Prostate gland (tissue), 2 donors: ENCODE measurements at regions not wholly inside any gene's neighbourhood (a gene's known extent, or its start where the extent isn't known, plus 50 kb on each side); places are given as distances from the start of the nearest gene placed in this dataset.

ENCODE experiments used
- DNase-seq: peaks from one replicate; pipeline ENCODE4 v3.0.0-alpha.2; 2019; ENCODE audit warnings: low spot score
- H3K27ac ChIP-seq, 2 donors: fragments of 200-600 bp; sonication (generic); 2 replicates each; pipeline ENCODE4 v1.5.1; 2017 to 2019
- H3K27me3 ChIP-seq: fragments of 200-600 bp; sonication (generic); replicated peaks from 2 replicates; pipeline ENCODE4 v1.5.1; 2019; ENCODE audit not compliant: insufficient read depth
- H3K36me3 ChIP-seq, 2 donors: fragments of 200-600 bp; sonication (generic); 1 replicate in 1 of 2; 2 replicates in 1 of 2; pipeline versions ENCODE4 v1.5.1 to v1.8.1; 2017 to 2019
- H3K4me1 ChIP-seq: fragments of 200-600 bp; sonication (generic); replicated peaks from 2 replicates; pipeline ENCODE4 v1.5.1; 2019
- H3K4me3 ChIP-seq, 2 donors: fragments of 200-600 bp; sonication (generic); 2 replicates each; pipeline ENCODE4 v1.5.1; 2017 to 2019
- H3K9me3 ChIP-seq: fragments of 200-600 bp; sonication (generic); 2 replicates; pipeline ENCODE4 v1.5.1; 2017
- CTCF ChIP-seq, 4 experiments: fragments of 200-600 bp in 2 of 4; fragments of 450-650 bp in 2 of 4; sonication (generic) in 2 of 4; IDR thresholded peaks; 1 replicate in 3 of 4; 2 replicates in 1 of 4; pipeline ENCODE4 v1.5.1; 2016 to 2019; ENCODE audit warnings: antibody characterized with exemption in 4 of 4, mild to moderate bottlenecking in 2 of 4, moderate library complexity in 2 of 4
- POLR2A ChIP-seq: fragments of 450-650 bp; IDR thresholded peaks from one replicate; pipeline ENCODE4 v1.6.1; 2016; ENCODE audit warnings: antibody characterized with exemption, mild to moderate bottlenecking
- POLR2AphosphoS5 ChIP-seq: sonication (generic); formaldehyde crosslinking; IDR thresholded peaks from one replicate; pipeline ENCODE4 v1.6.1; 2017; ENCODE audit warnings: antibody characterized with exemption
- WGBS: methylation state at CpG from one replicate; pipeline ENCODE4 v1.1.5; 2018; 5-methylcytosine and 5-hydroxymethylcytosine counted together
- intact Hi-C: fragments of 100-400 bp; cut with DNase I; formaldehyde crosslinking; loops from one replicate; pipeline ENCODE4 v1.14.2; 2022

- intact Hi-C loops: no loop called here
- Histone ChIP-seq H3K4me3 (no peak overlapping the region), H3K9me3 (no peaks in the 10 kb centered on the region), H3K36me3 (no peaks in the 10 kb centered on the region), H3K27me3 (no peaks in the 10 kb centered on the region), H3K27ac (no peak overlapping the region), H3K4me1 (no peaks in the 10 kb centered on the region)
- no peak for DNase-seq
- WGBS: 80% methylated on average over 2 of the region's 2 CpGs
- TF ChIP-seq POLR2A (no peak), POLR2AphosphoS5 (no peak), CTCF (IDR thresholded peaks at IDR 0.05) (no peak)
These were observed 389.2 kb downstream of the EFNB2 start for GRCh38 chr13:106145997-106146864.

GRCh38 chr13:106145070-106145469 lies 390.4 kb downstream of the EFNB2 start:
- WGBS: 29% methylated on average over 1 of the region's 1 CpG
- Histone ChIP-seq H3K36me3 (no peaks in the 10 kb centered on the region), H3K27ac (peak overlapping the region; percentile 44 to 61), H3K9me3 (no peaks in the 10 kb centered on the region), H3K27me3 (no peaks in the 10 kb centered on the region), H3K4me3 (no peak overlapping the region), H3K4me1 (no peaks in the 10 kb centered on the region)
- no peak for DNase-seq
- intact Hi-C loops: no loop called here
- TF ChIP-seq POLR2A (no peak), CTCF (IDR thresholded peaks at IDR 0.05) (no peak), POLR2AphosphoS5 (no peak)

- TF ChIP-seq POLR2AphosphoS5: peak; percentile 69
- no peak for TF ChIP-seq CTCF (IDR thresholded peaks at IDR 0.05)
- TF ChIP-seq POLR2A: no peak
- peak overlapping the region; percentile 44 to 61 for H3K27ac ChIP-seq
- no peaks in the 10 kb centered on the region for H3K36me3 ChIP-seq
- no peaks in the 10 kb centered on the region for H3K4me1 ChIP-seq
- H3K4me3 ChIP-seq: no peak overlapping the region
- DNase-seq: peak; percentile 77
- H3K9me3 ChIP-seq: no peaks in the 10 kb centered on the region
- 29% methylated on average over 2 of the region's 2 CpGs for WGBS
- H3K27me3 ChIP-seq: no peaks in the 10 kb centered on the region
- intact Hi-C loops: no loop called here
These were observed 391.3 kb downstream of the EFNB2 start for GRCh38 chr13:106143930-106144709.

GRCh38 chr13:106143392-106143791 lies 392.1 kb downstream of the EFNB2 start:
- TF ChIP-seq POLR2A: no peak
- TF ChIP-seq POLR2AphosphoS5: no peak
- no peak for TF ChIP-seq CTCF (IDR thresholded peaks at IDR 0.05)
- Histone ChIP-seq H3K4me3 (no peak overlapping the region), H3K36me3 (no peaks in the 10 kb centered on the region), H3K27ac (no peak overlapping the region), H3K27me3 (no peaks in the 10 kb centered on the region), H3K9me3 (no peaks in the 10 kb centered on the region), H3K4me1 (no peaks in the 10 kb centered on the region)
- intact Hi-C loops: no loop called here
- WGBS: 21% methylated on average over 2 of the region's 2 CpGs
- no peak for DNase-seq
